ENCODE measurements at regions not wholly inside any gene's neighbourhood (a gene's known extent, or its start where the extent isn't known, plus 50 kb on each side); places are given as distances from the start of the nearest gene placed in this dataset.

GRCh38 chr10:62637249-62638061 lies 167.1 kb upstream of the ADO start:
- no peaks in the 10 kb centered on the region for H3K9me3 ChIP-seq
- H3K36me3 ChIP-seq: no peaks in the 10 kb centered on the region
- peak overlapping the region; percentile 15 to 75 (median 53) for H3K27ac ChIP-seq
- peak; percentile 70 to 79 (median 76) for ATAC-seq
- H3K4me1 ChIP-seq: no peaks in the 10 kb centered on the region
- intact Hi-C loops (cut with DNase I): no loop called here
- TF ChIP-seq CTCF (IDR thresholded peaks at IDR 0.05) (no peak), POLR2A (IDR thresholded peaks at IDR 0.05) (no peak)
- WGBS (ENCODE audit: insufficient coverage, low coverage, low lambda C conversion rate, missing lambda C conversion rate): 23% methylated on average over 9 of the region's 9 CpGs
- DNase-seq: no peak
- H3K4me3 ChIP-seq: no peak overlapping the region
- H3K27me3 ChIP-seq: no peaks in the 10 kb centered on the region

- no peaks in the 10 kb centered on the region for H3K9me3 ChIP-seq
- intact Hi-C loops (cut with DNase I): no loop called here
- no peaks in the 10 kb centered on the region for H3K36me3 ChIP-seq
- H3K4me3 ChIP-seq: no peak overlapping the region
- no peaks in the 10 kb centered on the region for H3K27me3 ChIP-seq
- no peak for DNase-seq
- 36% methylated on average over 7 of the region's 7 CpGs for WGBS (ENCODE audit: insufficient coverage, low coverage, low lambda C conversion rate, missing lambda C conversion rate)
- TF ChIP-seq CTCF (IDR thresholded peaks at IDR 0.05): no peak
- no peak for TF ChIP-seq POLR2A (IDR thresholded peaks at IDR 0.05)
- peak; percentile 52 to 66 (median 60) for ATAC-seq
- peak overlapping the region; percentile 15 to 75 (median 53) for H3K27ac ChIP-seq
- H3K4me1 ChIP-seq: no peaks in the 10 kb centered on the region
Observed at GRCh38 chr10:62638062-62638477, 166.4 kb upstream of the ADO start.

GRCh38 chr10:62639144-62639543 lies 165.4 kb upstream of the ADO start:
- Histone ChIP-seq H3K27ac (no peak overlapping the region), H3K27me3 (no peaks in the 10 kb centered on the region), H3K4me3 (no peak overlapping the region), H3K9me3 (no peaks in the 10 kb centered on the region), H3K36me3 (no peaks in the 10 kb centered on the region), H3K4me1 (no peaks in the 10 kb centered on the region)
- intact Hi-C loops (cut with DNase I): no loop called here
- WGBS (ENCODE audit: insufficient coverage, low coverage, low lambda C conversion rate, missing lambda C conversion rate): 68% methylated on average over 2 of the region's 2 CpGs
- TF ChIP-seq POLR2A (IDR thresholded peaks at IDR 0.05) (no peak), CTCF (IDR thresholded peaks at IDR 0.05) (no peak)
- ATAC-seq (no peak), DNase-seq (no peak)

GRCh38 chr10:62640411-62640810 lies 164.1 kb upstream of the ADO start:
- DNase-seq: peak in 1 of 3 donors; percentile 25
- H3K4me3 ChIP-seq: no peak overlapping the region
- ATAC-seq: peak in 1 of 4 donors; percentile 19

More at GRCh38 chr10:62640411-62640810, 164.1 kb upstream of the ADO start:
- Histone ChIP-seq H3K27me3 (no peaks in the 10 kb centered on the region), H3K36me3 (no peaks in the 10 kb centered on the region), H3K27ac (no peak overlapping the region), H3K4me1 (no peaks in the 10 kb centered on the region), H3K9me3 (no peaks in the 10 kb centered on the region)
- intact Hi-C loops (cut with DNase I): no loop called here
- TF ChIP-seq CTCF (IDR thresholded peaks at IDR 0.05) (no peak), POLR2A (IDR thresholded peaks at IDR 0.05) (no peak)

Data from right lobe of liver (tissue), 6 donors.